IMR-90 (cell line): ENCODE measurements at regions not wholly inside any gene's neighbourhood (a gene's known extent, or its start where the extent isn't known, plus 50 kb on each side); places are given as distances from the start of the nearest gene placed in this dataset.

ENCODE experiments used
- ATAC-seq: fragments of 200-7000 bp; cut with Tn5 transposase; 2 replicates; pipeline ENCODE4 v1.9.1; 2020; ENCODE audit warnings: low read depth, mild to moderate bottlenecking, moderate library complexity
- BruUV-seq: library from RNA; stranded (reverse); fragments of 400-500 nt; replicated peaks from 2 replicates; lab custom pipeline; 2021; lab: Mats Ljungman, UMichigan
- CTCF ChIA-PET: fragments of 300-600 bp; formaldehyde crosslinking; extraction: SDS; loops from one replicate; lab custom pipeline; 2021; ENCODE audit warnings: antibody characterized with exemption; lab: Yijun Ruan, JAX
- POLR2A ChIA-PET: fragments of 300-600 bp; sonication (Branson Sonifier 250); formaldehyde crosslinking; loops from one replicate; lab custom pipeline; 2022; ENCODE audit warnings: antibody characterized with exemption; ENCODE audit not compliant: unreplicated experiment; lab: Charles Lee
- DNase-seq: peaks from one replicate; pipeline ENCODE4 v3.0.0; 2013
- H2AFZ ChIP-seq: replicated peaks from 2 replicates; pipeline ENCODE3; 2013; ENCODE audit warnings: low read length, mild to moderate bottlenecking; ENCODE audit not compliant: poor library complexity
- H2AK5ac ChIP-seq: 2 replicates; pipeline ENCODE4 v1.6.1; 2013; ENCODE audit warnings: low read depth, low read length, inconsistent platforms
- H2AK9ac ChIP-seq: replicated peaks from 2 replicates; pipeline ENCODE3; 2013; ENCODE audit warnings: mild to moderate bottlenecking, low read depth, low read length, moderate library complexity; ENCODE audit not compliant: poor library complexity
- H2BK120ac ChIP-seq: 2 replicates; pipeline ENCODE4 v1.6.1; 2013; ENCODE audit warnings: low read depth, low read length, inconsistent platforms
- H2BK15ac ChIP-seq: 3 replicates; pipeline ENCODE4 v1.6.1; 2013; ENCODE audit warnings: low read depth, low read length, inconsistent platforms
- H2BK20ac ChIP-seq: 2 replicates; pipeline ENCODE4 v1.6.1; 2013; ENCODE audit warnings: low read depth, mild to moderate bottlenecking, inconsistent platforms, low read length, moderate library complexity
- H2BK5ac ChIP-seq: 2 replicates; pipeline ENCODE4 v1.6.1; 2013; ENCODE audit warnings: mild to moderate bottlenecking, low read depth, low read length, inconsistent platforms; ENCODE audit not compliant: poor library complexity, severe bottlenecking
- H3K14ac ChIP-seq: replicated peaks from 2 replicates; pipeline ENCODE4 v1.6.1; 2013; ENCODE audit warnings: low read depth, low read length, inconsistent platforms
- H3K18ac ChIP-seq: 2 replicates; pipeline ENCODE4 v1.6.1; 2013; ENCODE audit warnings: low read depth, low read length, control low read depth
- H3K23ac ChIP-seq: 2 replicates; pipeline ENCODE4 v1.6.1; 2013; ENCODE audit warnings: low read depth, low read length, inconsistent platforms
- H3K27ac ChIP-seq: 2 replicates; pipeline ENCODE4 v1.5.1; 2013; ENCODE audit warnings: mild to moderate bottlenecking, control low read depth, low read length; ENCODE audit not compliant: insufficient read depth
- H3K27me3 ChIP-seq: 2 replicates; pipeline ENCODE4 v1.6.1; 2013; ENCODE audit warnings: low read length; ENCODE audit not compliant: control insufficient read depth, insufficient read depth
- H3K36me3 ChIP-seq: 2 replicates; pipeline ENCODE4 v1.6.1; 2013; ENCODE audit warnings: low read length, mixed read lengths; ENCODE audit not compliant: control insufficient read depth, insufficient read depth
- H3K4ac ChIP-seq: 2 replicates; pipeline ENCODE4 v1.6.1; 2013; ENCODE audit warnings: low read depth, low read length, inconsistent platforms
- H3K4me1 ChIP-seq: 2 replicates; pipeline ENCODE4 v1.6.1; 2013; ENCODE audit warnings: low read length, mixed read lengths; ENCODE audit not compliant: control insufficient read depth, insufficient read depth
- H3K4me2 ChIP-seq: 2 replicates; pipeline ENCODE4 v1.6.1; 2013; ENCODE audit warnings: low read depth, mild to moderate bottlenecking, control low read depth, low read length, moderate library complexity
- H3K4me3 ChIP-seq: 2 replicates; pipeline ENCODE4 v1.5.1; 2013; ENCODE audit warnings: low read depth, mild to moderate bottlenecking, control low read depth, low read length, moderate library complexity; ENCODE audit not compliant: insufficient read depth
- H3K56ac ChIP-seq: 2 replicates; pipeline ENCODE4 v1.6.1; 2013; ENCODE audit warnings: low read length, inconsistent platforms; ENCODE audit not compliant: insufficient read depth; ENCODE audit errors: extremely low read depth
- H3K79me1 ChIP-seq, 2 experiments: 2 replicates each; pipeline ENCODE4 v1.6.1; 2013; ENCODE audit warnings: low read length in 2 of 2, inconsistent platforms in 1 of 2, low read depth in 1 of 2
- H3K9ac ChIP-seq: 2 replicates; pipeline ENCODE4 v1.6.1; 2013; ENCODE audit warnings: low read depth, low read length, control low read depth
- H3K9me1 ChIP-seq: 2 replicates; pipeline ENCODE4 v1.6.1; 2013; ENCODE audit warnings: low read length, inconsistent platforms; ENCODE audit not compliant: insufficient read depth
- H3K9me3 ChIP-seq: 2 replicates; pipeline ENCODE4 v1.6.1; 2013; ENCODE audit warnings: low read length; ENCODE audit not compliant: control insufficient read depth, insufficient read depth
- H4K20me1 ChIP-seq: 2 replicates; pipeline ENCODE4 v1.6.1; 2013; ENCODE audit warnings: low read length, inconsistent platforms; ENCODE audit not compliant: insufficient read depth
- H4K5ac ChIP-seq: 2 replicates; pipeline ENCODE4 v1.6.1; 2013; ENCODE audit warnings: mild to moderate bottlenecking, low read depth, low read length, control low read depth
- H4K8ac ChIP-seq, 2 experiments: 2 replicates each; pipeline ENCODE4 v1.6.1; 2013; ENCODE audit warnings: low read depth in 2 of 2, low read length in 2 of 2, control low read depth in 1 of 2, inconsistent platforms in 1 of 2
- H4K91ac ChIP-seq: 2 replicates; pipeline ENCODE4 v1.6.1; 2013; ENCODE audit warnings: low read depth, low read length, inconsistent platforms; ENCODE audit not compliant: insufficient read depth
- BHLHE40 ChIP-seq: fragments of 150-350 bp; IDR thresholded peaks from 2 replicates; pipeline ENCODE4 v1.6.1; 2016; ENCODE audit warnings: mild to moderate bottlenecking, low read depth, low read length
- CEBPB ChIP-seq: IDR thresholded peaks from 2 replicates; pipeline ENCODE4 v1.6.1; 2012; ENCODE audit warnings: low read depth, low read length, improper control_type of control experiment
- CHD1 ChIP-seq: IDR thresholded peaks from 2 replicates; pipeline ENCODE4 v1.6.1; 2012; ENCODE audit warnings: low read depth, low read length, improper control_type of control experiment
- FOS ChIP-seq: fragments of 150-350 bp; IDR thresholded peaks from 2 replicates; pipeline ENCODE4 v1.6.1; 2016; ENCODE audit warnings: low read depth, low read length
- MAFK ChIP-seq: IDR thresholded peaks from 2 replicates; pipeline ENCODE4 v1.6.1; 2012; ENCODE audit warnings: low read depth, low read length, improper control_type of control experiment
- MAZ ChIP-seq: IDR thresholded peaks from 2 replicates; pipeline ENCODE4 v1.6.1; 2012; ENCODE audit warnings: low read depth, mild to moderate bottlenecking, low read length, improper control_type of control experiment, moderate library complexity, borderline replicate concordance
- MXI1 ChIP-seq: IDR thresholded peaks from 2 replicates; pipeline ENCODE4 v1.6.1; 2012; ENCODE audit warnings: low read depth, mild to moderate bottlenecking, low read length, moderate library complexity, borderline replicate concordance
- NFE2L2 ChIP-seq: fragments of 150-350 bp; IDR thresholded peaks from 2 replicates; pipeline ENCODE4 v1.6.1; 2016; ENCODE audit warnings: low read depth, mild to moderate bottlenecking, low read length
- POLR2A ChIP-seq: IDR thresholded peaks from 2 replicates; pipeline ENCODE4 v1.6.1; 2012; ENCODE audit warnings: mild to moderate bottlenecking, low read depth, low read length
- RAD21 ChIP-seq: IDR thresholded peaks from 2 replicates; pipeline ENCODE4 v1.6.1; 2012; ENCODE audit warnings: low read length, improper control_type of control experiment
- RCOR1 ChIP-seq: IDR thresholded peaks from 2 replicates; pipeline ENCODE4 v1.6.1; 2012; ENCODE audit warnings: mild to moderate bottlenecking, low read length, improper control_type of control experiment; ENCODE audit not compliant: insufficient replicate concordance
- RFX5 ChIP-seq: IDR thresholded peaks from 2 replicates; pipeline ENCODE4 v1.8.0; 2012; ENCODE audit warnings: low read depth, mild to moderate bottlenecking, low read length, moderate library complexity
- SMC3 ChIP-seq: fragments of 150-350 bp; IDR thresholded peaks from 2 replicates; pipeline ENCODE4 v1.6.1; 2016; ENCODE audit warnings: low read depth, mild to moderate bottlenecking, antibody characterized with exemption, low read length, moderate library complexity
- WGBS, 2 experiments: methylation state at CpG; one replicate each; pipeline versions ENCODE4 v1.1.5 to v1.1.7; 2013; ENCODE audit warnings: missing lambda C conversion rate in 2 of 2; ENCODE audit not compliant: insufficient read length in 1 of 2; ENCODE audit errors: extremely low coverage in 2 of 2; 5-methylcytosine and 5-hydroxymethylcytosine counted together
- dilution Hi-C: fragments of 300-500 bp; cut with HindIII; formaldehyde crosslinking; loops from one replicate; pipeline ENCODE4 v1.14.3; 2018; ENCODE audit warnings: low sequenced_read_pairs; ENCODE audit not compliant: unreplicated experiment
- in situ Hi-C: fragments of 300-500 bp; cut with MboI; formaldehyde crosslinking; loops from 3 replicates; pipeline ENCODE4 v1.14.3; 2019; ENCODE audit warnings: low sequenced_read_pairs, inconsistent platforms, mixed read lengths
- intact Hi-C: fragments of 100-400 bp; cut with micrococcal nuclease; formaldehyde crosslinking; loops from 2 replicates; pipeline ENCODE4 v1.10.0; 2022
- TF ChIP-seq, protein P1 (sequence below): conservative IDR thresholded peaks from 2 replicates; pipeline ENCODE4 v1.5.1; 2012; ENCODE audit warnings: mild to moderate bottlenecking, low read depth, low read length, improper control_type of control experiment
- TF ChIP-seq, protein P2 (sequence below): fragments of 150-350 bp; IDR thresholded peaks from 2 replicates; pipeline ENCODE4 v1.6.1; 2017; ENCODE audit warnings: mild to moderate bottlenecking, antibody characterized with exemption, low read length, low read depth

DNA sequence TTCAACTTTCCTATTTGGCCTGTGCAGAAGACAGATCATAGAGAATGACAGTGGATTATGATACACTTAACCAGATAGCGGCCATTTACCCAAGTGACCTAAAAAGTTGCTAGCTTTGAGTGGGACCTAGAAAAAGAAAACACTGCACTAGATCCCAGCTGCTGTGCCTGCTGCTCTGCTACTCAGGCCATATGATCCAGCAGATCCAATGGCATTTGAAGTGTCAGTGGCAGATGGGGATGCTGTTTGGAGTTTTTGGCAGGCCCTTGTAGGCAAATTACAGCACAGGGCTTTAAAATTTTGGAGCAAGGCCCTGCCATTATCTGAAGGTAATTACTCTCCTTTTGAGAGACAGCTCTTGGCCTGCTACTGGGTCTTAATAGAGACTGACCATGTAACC, 74.0 kb upstream of the KCNE2 start:
- H3K4ac ChIP-seq, result no peak overlapping the region
- ATAC-seq (no peak), DNase-seq (no peak)
- WGBS, 2 experiments, result no CpG with 5 or more reads among the region's 1 CpG
- H3K36me3 ChIP-seq, result no peaks in the 10 kb centered on the region
- H4K5ac ChIP-seq, result no peak overlapping the region
- intact Hi-C loops, result no loop called here
- no peak overlapping the region for H2AK9ac ChIP-seq
- no peak overlapping the region for H3K27ac ChIP-seq
- in situ Hi-C loops, result no loop called here
- no peaks in the 10 kb centered on the region for H3K9me1 ChIP-seq
- dilution Hi-C loops, result no loop called here
- H3K4me3 ChIP-seq, result no peak overlapping the region
- H3K14ac ChIP-seq, result no peak overlapping the region
- H2AFZ ChIP-seq, result no peak overlapping the region
- no peak overlapping the region for H3K23ac ChIP-seq
- H4K20me1 ChIP-seq, result no peaks in the 10 kb centered on the region
- no peaks in the 10 kb centered on the region for H3K79me1 ChIP-seq
- H3K4me2 ChIP-seq, result no peak overlapping the region
- H2AK5ac ChIP-seq, result no peak overlapping the region
- ChIA-PET CTCF (no interaction called here), POLR2A (no interaction called here)
- H3K9me3 ChIP-seq, result peaks cover 9% of the 10 kb centered on the region
- H2BK5ac ChIP-seq, result no peak overlapping the region
- H3K27me3 ChIP-seq, result peaks cover 20% of the 10 kb centered on the region
- BruUV-seq, result no TSS peak
- TF ChIP-seq NFE2L2 (no peak), FOS (no peak), MAZ (no peak), CEBPB (no peak), POLR2A (no peak), BHLHE40 (no peak), RCOR1 (no peak), SMC3 (no peak), RAD21 (no peak), MAFK (no peak), MXI1 (no peak), RFX5 (no peak), CHD1 (no peak)
- TF ChIP-seq, protein P1, sequence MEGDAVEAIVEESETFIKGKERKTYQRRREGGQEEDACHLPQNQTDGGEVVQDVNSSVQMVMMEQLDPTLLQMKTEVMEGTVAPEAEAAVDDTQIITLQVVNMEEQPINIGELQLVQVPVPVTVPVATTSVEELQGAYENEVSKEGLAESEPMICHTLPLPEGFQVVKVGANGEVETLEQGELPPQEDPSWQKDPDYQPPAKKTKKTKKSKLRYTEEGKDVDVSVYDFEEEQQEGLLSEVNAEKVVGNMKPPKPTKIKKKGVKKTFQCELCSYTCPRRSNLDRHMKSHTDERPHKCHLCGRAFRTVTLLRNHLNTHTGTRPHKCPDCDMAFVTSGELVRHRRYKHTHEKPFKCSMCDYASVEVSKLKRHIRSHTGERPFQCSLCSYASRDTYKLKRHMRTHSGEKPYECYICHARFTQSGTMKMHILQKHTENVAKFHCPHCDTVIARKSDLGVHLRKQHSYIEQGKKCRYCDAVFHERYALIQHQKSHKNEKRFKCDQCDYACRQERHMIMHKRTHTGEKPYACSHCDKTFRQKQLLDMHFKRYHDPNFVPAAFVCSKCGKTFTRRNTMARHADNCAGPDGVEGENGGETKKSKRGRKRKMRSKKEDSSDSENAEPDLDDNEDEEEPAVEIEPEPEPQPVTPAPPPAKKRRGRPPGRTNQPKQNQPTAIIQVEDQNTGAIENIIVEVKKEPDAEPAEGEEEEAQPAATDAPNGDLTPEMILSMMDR, result no peak
- TF ChIP-seq, protein P2, sequence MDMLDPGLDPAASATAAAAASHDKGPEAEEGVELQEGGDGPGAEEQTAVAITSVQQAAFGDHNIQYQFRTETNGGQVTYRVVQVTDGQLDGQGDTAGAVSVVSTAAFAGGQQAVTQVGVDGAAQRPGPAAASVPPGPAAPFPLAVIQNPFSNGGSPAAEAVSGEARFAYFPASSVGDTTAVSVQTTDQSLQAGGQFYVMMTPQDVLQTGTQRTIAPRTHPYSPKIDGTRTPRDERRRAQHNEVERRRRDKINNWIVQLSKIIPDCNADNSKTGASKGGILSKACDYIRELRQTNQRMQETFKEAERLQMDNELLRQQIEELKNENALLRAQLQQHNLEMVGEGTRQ, result no peak
- H2BK120ac ChIP-seq, result no peak overlapping the region
- no peaks in the 10 kb centered on the region for H3K4me1 ChIP-seq
- H3K18ac ChIP-seq, result no peak overlapping the region
- no peak overlapping the region for H2BK20ac ChIP-seq
- no peak overlapping the region for H3K56ac ChIP-seq
- no peak overlapping the region for H2BK15ac ChIP-seq
- H4K8ac ChIP-seq, result no peak overlapping the region
- H4K91ac ChIP-seq, result no peak overlapping the region
- H3K9ac ChIP-seq, result no peak overlapping the region
